Gastroesophageal sphincter (tissue), 4 donors: ENCODE measurements at regions not wholly inside any gene's neighbourhood (a gene's known extent, or its start where the extent isn't known, plus 50 kb on each side); places are given as distances from the start of the nearest gene placed in this dataset.

ENCODE experiments used
- ATAC-seq: fragments of 150-250 bp; one replicate; pipeline ENCODE4 v1.9.1; 2016; ENCODE audit warnings: mild to moderate bottlenecking, moderate library complexity
- H3K27ac ChIP-seq, 4 donors: fragments of 200-600 bp; sonication (generic) in 3 of 4; 1 replicate in 3 of 4; 2 replicates in 1 of 4; pipeline ENCODE4 v1.5.1; 2016 to 2019
- H3K27me3 ChIP-seq: fragments of 200-600 bp; sonication (generic); one replicate; pipeline ENCODE4 v1.5.1; 2019
- H3K36me3 ChIP-seq, 2 donors: fragments of 200-600 bp; sonication (generic); one replicate each; pipeline ENCODE4 v1.5.1; 2019; ENCODE audit warnings: control low read depth in 1 of 2
- H3K4me1 ChIP-seq, 3 donors: fragments of 200-600 bp; sonication (generic); 1 replicate in 2 of 3; 2 replicates in 1 of 3; pipeline ENCODE4 v1.5.1; 2016 to 2019; ENCODE audit warnings: control low read depth in 2 of 3
- H3K4me3 ChIP-seq, 2 donors: fragments of 200-600 bp; sonication (generic); one replicate each; pipeline ENCODE4 v1.5.1; 2019; ENCODE audit warnings: mild to moderate bottlenecking in 1 of 2, moderate library complexity in 1 of 2
- H3K9me3 ChIP-seq, 3 donors: fragments of 200-600 bp; sonication (generic); one replicate each; pipeline ENCODE4 v1.5.1; 2017 to 2019; ENCODE audit warnings: control low read depth in 2 of 3
- CTCF ChIP-seq, 4 experiments: fragments of 200-600 bp in 2 of 4; fragments of 450-650 bp in 2 of 4; sonication (generic) in 1 of 4; IDR thresholded peaks; one replicate each; pipeline ENCODE4 v1.5.1; 2017 to 2019; ENCODE audit warnings: antibody characterized with exemption in 4 of 4, mild to moderate bottlenecking in 2 of 4, moderate library complexity in 2 of 4
- EP300 ChIP-seq: sonication (generic); formaldehyde crosslinking; IDR thresholded peaks from one replicate; pipeline ENCODE4 v1.6.1; 2017; ENCODE audit warnings: antibody characterized with exemption, mild to moderate bottlenecking
- POLR2A ChIP-seq, 2 donors: fragments of 450-650 bp; IDR thresholded peaks; one replicate each; pipeline ENCODE4 v1.6.1; 2017; ENCODE audit warnings: antibody characterized with exemption in 2 of 2, mild to moderate bottlenecking in 2 of 2, moderate library complexity in 1 of 2
- POLR2AphosphoS5 ChIP-seq: sonication (generic); formaldehyde crosslinking; IDR thresholded peaks from one replicate; pipeline ENCODE4 v1.6.1; 2017; ENCODE audit warnings: antibody characterized with exemption
- WGBS, 2 donors: methylation state at CpG; one replicate each; pipeline ENCODE4 v1.1.5; 2018; ENCODE audit warnings: low coverage in 1 of 2; 5-methylcytosine and 5-hydroxymethylcytosine counted together

- WGBS, 2 donors, result 86 to 100% methylated on average over 1 to 3 of the region's 6 CpGs
- no peak for ATAC-seq
- no peaks in the 10 kb centered on the region for H3K9me3 ChIP-seq
- H3K36me3 ChIP-seq, result no peaks in the 10 kb centered on the region
- TF ChIP-seq POLR2A (IDR thresholded peaks at IDR 0.05) (no peak), EP300 (no peak), CTCF (IDR thresholded peaks at IDR 0.05) (no peak), POLR2AphosphoS5 (no peak)
- H3K4me1 ChIP-seq, result no peaks in the 10 kb centered on the region
- H3K27ac ChIP-seq, result no peak overlapping the region
- no peak overlapping the region for H3K4me3 ChIP-seq
- no peaks in the 10 kb centered on the region for H3K27me3 ChIP-seq
Measured at GRCh38 chr6:14664112-14664601, 546.6 kb downstream of the CD83 start.

- Histone ChIP-seq H3K9me3 (no peaks in the 10 kb centered on the region), H3K27ac (no peak overlapping the region), H3K4me1 (no peaks in the 10 kb centered on the region), H3K27me3 (no peaks in the 10 kb centered on the region), H3K4me3 (no peak overlapping the region), H3K36me3 (no peaks in the 10 kb centered on the region)
- WGBS, 2 donors, result 86 to 91% methylated on average over 4 to 7 of the region's 11 CpGs
- TF ChIP-seq EP300 (no peak), POLR2A (IDR thresholded peaks at IDR 0.05) (no peak), POLR2AphosphoS5 (no peak), CTCF (IDR thresholded peaks at IDR 0.05) (no peak)
- no peak for ATAC-seq
Measured at GRCh38 chr6:14664621-14665315, 547.2 kb downstream of the CD83 start.

- 89 to 90% methylated on average over 7 to 9 of the region's 11 CpGs for WGBS, 2 donors
- Histone ChIP-seq H3K9me3 (no peaks in the 10 kb centered on the region), H3K4me1 (no peaks in the 10 kb centered on the region), H3K27me3 (no peaks in the 10 kb centered on the region), H3K36me3 (no peaks in the 10 kb centered on the region), H3K4me3 (no peak overlapping the region), H3K27ac (no peak overlapping the region)
- peak; percentile 57 for ATAC-seq
- no peak for TF ChIP-seq EP300
- no peak for TF ChIP-seq POLR2AphosphoS5
- TF ChIP-seq CTCF (IDR thresholded peaks at IDR 0.05), result no peak
- TF ChIP-seq POLR2A (IDR thresholded peaks at IDR 0.05), result no peak
Measured at GRCh38 chr6:14665827-14666724, 548.5 kb downstream of the CD83 start.

- Histone ChIP-seq H3K4me1 (peaks cover 0 to 7% (median 0%) of the 10 kb centered on the region in 3 donors), H3K27me3 (no peaks in the 10 kb centered on the region), H3K9me3 (no peaks in the 10 kb centered on the region), H3K36me3 (no peaks in the 10 kb centered on the region), H3K27ac (no peak overlapping the region), H3K4me3 (no peak overlapping the region)
- ATAC-seq, result no peak
- no peak for TF ChIP-seq POLR2A (IDR thresholded peaks at IDR 0.05)
- no peak for TF ChIP-seq CTCF (IDR thresholded peaks at IDR 0.05)
- TF ChIP-seq POLR2AphosphoS5, result no peak
- no peak for TF ChIP-seq EP300
- WGBS, 2 donors, result 89 to 97% methylated on average over 5 to 7 of the region's 7 CpGs
Measured at GRCh38 chr6:14670806-14671205, 553.2 kb downstream of the CD83 start.
